Suppressor macrophage (primary cell): ENCODE measurements at regions not wholly inside any gene's neighbourhood (a gene's known extent, or its start where the extent isn't known, plus 50 kb on each side); places are given as distances from the start of the nearest gene placed in this dataset.

Experiments used
- DNase-seq, 4 experiments: peaks; one replicate each; pipeline ENCODE4 v3.0.0-alpha.2; 2020 to 2022

DNA sequence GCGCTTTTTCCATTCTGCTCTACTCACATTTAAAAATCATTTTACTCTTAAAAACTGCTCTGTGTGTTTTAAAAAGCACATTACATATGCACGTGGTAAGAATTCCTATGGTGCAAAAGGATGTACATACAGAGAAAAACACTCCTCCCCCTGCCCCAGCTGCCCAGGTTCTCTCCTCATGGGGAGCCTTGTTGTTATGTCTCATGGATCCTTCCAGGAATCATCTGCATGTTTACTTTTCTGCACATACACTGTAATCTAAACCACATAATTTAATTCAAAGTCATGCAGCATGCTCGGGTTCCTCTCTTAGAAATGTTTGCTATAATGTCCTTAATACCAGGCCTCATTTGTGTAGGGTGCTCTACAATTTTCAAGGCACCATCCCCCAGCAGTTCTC, 243.3 kb downstream of the LOXHD1 start:
- DNase-seq = no peak

- DNase-seq = no peak
Measured at GRCh38 chr18:46414863-46415262, 242.2 kb downstream of the LOXHD1 start.

DNA sequence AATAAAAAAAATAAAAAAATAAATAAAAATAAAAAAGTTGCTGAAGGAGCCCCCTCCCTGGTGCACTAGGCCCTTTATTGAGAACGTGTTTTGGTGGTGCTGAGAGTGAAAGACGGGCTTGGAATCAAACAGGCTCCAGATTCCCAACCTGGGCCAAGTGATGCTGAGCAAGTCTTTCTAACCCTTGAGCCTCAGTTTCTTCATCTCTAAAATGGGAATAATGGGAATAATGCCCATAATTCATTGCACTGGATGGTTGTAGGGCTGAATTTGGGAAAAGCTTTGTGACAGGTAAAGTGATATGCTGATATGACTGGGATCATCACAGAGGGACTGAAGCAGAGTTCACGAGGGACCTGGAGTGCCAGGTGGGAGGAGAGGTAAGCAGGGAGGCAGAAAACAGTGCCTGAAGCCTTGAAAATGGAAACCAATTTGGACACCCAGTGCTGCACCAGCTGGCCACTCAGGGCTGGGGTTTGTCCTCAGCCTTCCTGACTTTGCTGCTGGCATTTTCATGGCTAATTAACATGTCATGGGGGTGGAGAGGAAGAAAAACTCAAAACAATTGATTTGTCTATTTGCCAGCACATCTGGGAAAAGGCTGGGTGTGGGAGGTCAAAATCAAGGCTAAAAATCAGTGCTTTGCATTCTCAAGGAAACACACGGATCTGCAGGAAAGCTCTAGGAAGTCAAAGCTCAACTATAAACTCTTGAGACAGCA, 241.3 kb downstream of the LOXHD1 start:
- DNase-seq = no peak

- no peak for DNase-seq
Measured at GRCh38 chr18:46416706-46417638, 240.0 kb downstream of the LOXHD1 start.

- no peak for DNase-seq
Measured at GRCh38 chr18:46418663-46419260, 238.3 kb downstream of the LOXHD1 start.

DNA sequence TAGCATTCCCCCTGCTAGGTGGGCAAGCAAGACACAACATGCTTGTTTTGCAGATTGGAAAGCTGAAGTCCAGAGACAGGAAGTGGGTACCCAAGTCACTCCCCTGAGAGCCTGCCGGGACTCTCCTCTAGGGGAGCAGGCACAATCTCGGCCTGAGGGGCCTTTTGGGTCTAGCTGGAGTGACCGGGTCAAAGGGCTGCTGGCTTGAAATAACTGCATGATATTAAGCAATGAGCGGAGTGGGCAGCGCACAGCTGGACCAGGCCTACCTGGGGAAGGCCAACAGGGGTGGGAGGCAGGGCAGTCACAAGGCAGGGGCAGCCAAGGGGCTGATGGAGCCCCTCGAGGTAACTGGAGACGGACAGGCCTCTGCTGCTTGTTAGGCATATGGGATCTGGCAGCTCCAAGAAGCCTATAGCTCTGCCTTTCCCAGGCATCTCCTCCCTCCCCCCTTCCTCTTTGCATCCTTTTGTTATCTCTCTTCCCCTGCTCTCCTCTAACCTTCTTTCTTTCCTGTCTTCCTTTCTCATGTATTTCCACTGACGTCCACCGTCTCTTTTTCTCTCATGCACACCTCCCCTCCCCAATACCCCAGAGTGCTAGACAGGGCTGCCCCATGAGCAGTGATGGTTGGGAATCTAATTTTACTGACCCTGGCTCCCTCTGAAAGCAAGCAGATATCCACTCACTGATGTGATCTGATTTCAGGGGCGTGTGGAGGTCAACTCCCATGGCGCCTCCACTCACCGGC, 237.5 kb downstream of the LOXHD1 start:
- no peak for DNase-seq

DNA sequence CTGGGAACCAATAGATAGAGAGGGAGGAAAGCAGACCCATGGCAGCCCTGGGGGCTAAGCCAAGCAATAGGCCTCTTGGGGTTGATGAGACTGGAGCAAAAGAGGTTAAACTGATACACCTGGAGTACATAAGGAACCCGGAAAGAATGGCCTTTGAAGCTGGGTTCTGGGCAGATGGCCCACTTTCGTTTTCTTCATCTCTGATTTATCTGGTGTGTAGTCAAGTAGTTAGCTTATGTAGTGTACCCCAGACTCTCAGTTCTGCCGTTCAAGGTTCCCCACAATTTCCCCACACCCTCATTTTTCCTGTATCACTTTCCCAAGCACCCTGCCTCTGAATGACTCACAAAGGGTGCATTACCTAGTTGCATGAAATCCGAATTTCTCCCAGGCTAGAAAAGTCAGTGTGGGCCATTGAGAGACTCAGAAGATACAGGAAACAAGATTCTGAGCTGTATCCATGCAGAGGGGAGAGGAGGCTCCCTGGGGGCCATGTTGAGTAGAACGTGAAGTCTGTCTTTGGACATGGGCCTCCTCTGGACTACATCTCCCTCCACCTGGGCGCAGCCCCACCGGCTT, 235.0 kb downstream of the LOXHD1 start:
- no peak for DNase-seq

- no peak for DNase-seq
Measured at GRCh38 chr18:46422552-46423055, 234.4 kb downstream of the LOXHD1 start.

GRCh38 chr18:46423226-46423805, 233.7 kb downstream of the LOXHD1 start:
- no peak for DNase-seq

DNA sequence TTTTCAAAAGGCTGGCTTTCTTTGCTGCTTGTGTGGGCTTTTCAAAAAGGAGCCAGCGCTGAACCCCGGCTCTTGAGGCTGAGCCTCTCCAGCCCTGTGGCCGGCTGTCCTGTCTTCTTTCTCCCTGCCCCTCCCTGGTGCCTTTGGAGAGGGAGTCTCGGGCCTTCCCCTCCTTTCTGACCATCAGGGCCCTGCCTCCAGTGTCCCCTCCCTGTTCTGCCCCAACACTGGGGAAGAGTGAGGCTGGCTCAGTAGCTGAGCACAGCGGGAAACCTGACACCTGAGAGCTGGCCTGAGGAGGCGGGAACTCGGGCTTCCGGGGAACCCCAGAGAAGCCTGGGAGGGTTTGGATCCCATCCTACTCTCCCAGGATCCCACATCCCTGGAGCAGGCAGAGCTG, 232.1 kb downstream of the LOXHD1 start:
- DNase-seq = no peak

DNA sequence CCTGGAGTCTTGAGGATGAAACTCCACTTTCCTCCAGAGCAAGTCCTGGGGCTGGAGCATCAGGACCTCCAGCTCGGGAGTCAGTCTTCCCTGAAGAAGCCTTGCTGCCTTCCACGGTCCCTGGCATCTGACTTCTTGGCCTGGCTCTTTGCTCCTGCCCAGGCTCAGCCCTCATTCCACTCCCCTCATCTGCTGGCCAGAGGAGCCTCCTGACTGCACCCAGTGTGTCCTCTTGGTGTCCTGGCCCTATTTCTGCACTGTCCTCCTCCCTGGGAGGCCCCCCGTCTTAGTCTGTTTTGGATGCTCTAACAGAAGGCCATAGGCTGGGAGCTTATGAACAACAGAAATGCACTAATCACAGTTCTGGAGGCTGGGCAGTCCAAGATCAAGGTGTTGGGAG, 231.5 kb downstream of the LOXHD1 start:
- no peak for DNase-seq

DNA sequence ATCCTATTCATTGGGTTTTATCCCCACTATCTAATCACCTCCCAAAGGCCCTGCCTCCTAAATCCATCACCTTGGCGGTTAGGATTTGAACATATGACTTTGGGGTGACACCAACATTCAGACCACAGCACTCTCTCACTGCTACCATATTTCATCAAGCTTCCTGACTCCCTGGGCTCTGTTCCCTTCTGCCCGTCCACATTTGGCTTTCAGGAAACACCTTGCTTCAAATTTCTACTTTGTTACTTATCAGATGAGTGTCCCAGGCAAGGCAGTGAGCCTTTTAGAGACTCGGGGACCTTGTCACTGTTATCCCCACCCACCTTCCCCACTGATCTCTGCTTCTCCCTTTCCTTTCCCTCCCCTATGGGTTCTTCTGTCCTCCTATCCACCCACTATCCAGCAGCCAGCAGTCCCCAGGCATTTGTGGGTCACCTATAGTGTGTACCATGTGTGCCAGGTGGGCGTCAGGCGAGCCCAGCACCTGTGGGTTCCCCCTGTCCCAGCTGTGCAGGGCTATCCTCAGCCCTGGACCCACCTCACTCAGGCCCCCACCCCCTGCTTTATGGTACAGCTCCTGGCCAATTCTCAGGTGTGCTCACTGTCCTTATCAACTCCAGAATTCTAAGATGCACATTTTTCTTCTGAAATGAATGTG, 230.9 kb downstream of the LOXHD1 start:
- no peak for DNase-seq

DNA sequence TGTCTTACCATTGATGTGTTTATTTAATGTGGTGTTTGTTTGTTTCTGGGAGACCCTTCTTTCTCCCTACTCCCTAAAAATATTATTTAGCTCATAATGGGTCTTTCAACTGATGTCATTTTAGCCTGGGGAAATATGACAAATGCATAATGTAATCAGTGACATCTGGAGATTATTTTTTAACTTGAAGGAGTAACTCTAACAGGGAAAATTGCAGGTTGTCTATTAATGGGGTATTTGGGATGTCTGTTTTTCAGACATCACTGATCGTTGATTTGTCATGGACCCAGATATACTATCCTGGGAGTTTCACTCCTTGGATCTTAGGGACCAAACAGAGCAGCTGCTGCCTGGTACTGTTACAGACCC, 230.4 kb downstream of the LOXHD1 start:
- no peak for DNase-seq
